ENCODE measurements at regions not wholly inside any gene's neighbourhood (a gene's known extent, or its start where the extent isn't known, plus 50 kb on each side); places are given as distances from the start of the nearest gene placed in this dataset.

- TF ChIP-seq CTCF (IDR thresholded peaks at IDR 0.05) = no peak
- H3K4me3 Mint-ChIP-seq (ENCODE audit: unreplicated experiment) = no peak overlapping the region
- peaks cover 9% of the 10 kb centered on the region for H3K4me1 Mint-ChIP-seq (ENCODE audit: low read depth)
- H3K9me3 Mint-ChIP-seq (ENCODE audit: low read depth) = peaks cover 2% of the 10 kb centered on the region
- H3K27ac Mint-ChIP-seq (ENCODE audit: unreplicated experiment) = no peak overlapping the region
- no peaks in the 10 kb centered on the region for H3K27me3 Mint-ChIP-seq (ENCODE audit: low read depth)
- H3K36me3 Mint-ChIP-seq (ENCODE audit: low read depth) = no peaks in the 10 kb centered on the region
- no peak for DNase-seq (ENCODE audit: low spot score)
These were observed 202.8 kb upstream of the JAG1 start for GRCh38 chr20:10876558-10876957.

GRCh38 chr20:10877342-10877741, 203.5 kb upstream of the JAG1 start:
- TF ChIP-seq CTCF (IDR thresholded peaks at IDR 0.05) = no peak
- peaks cover 9% of the 10 kb centered on the region for H3K4me1 Mint-ChIP-seq (ENCODE audit: low read depth)
- H3K27me3 Mint-ChIP-seq (ENCODE audit: low read depth) = no peaks in the 10 kb centered on the region
- H3K4me3 Mint-ChIP-seq (ENCODE audit: unreplicated experiment) = no peak overlapping the region
- DNase-seq (ENCODE audit: low spot score) = no peak
- no peaks in the 10 kb centered on the region for H3K36me3 Mint-ChIP-seq (ENCODE audit: low read depth)
- H3K27ac Mint-ChIP-seq (ENCODE audit: unreplicated experiment) = no peak overlapping the region
- H3K9me3 Mint-ChIP-seq (ENCODE audit: low read depth) = peaks cover 2% of the 10 kb centered on the region

- TF ChIP-seq CTCF (IDR thresholded peaks at IDR 0.05) = no peak
- no peak overlapping the region for H3K4me3 Mint-ChIP-seq (ENCODE audit: unreplicated experiment)
- H3K9me3 Mint-ChIP-seq (ENCODE audit: low read depth) = no peaks in the 10 kb centered on the region
- no peak for DNase-seq (ENCODE audit: low spot score)
- no peaks in the 10 kb centered on the region for H3K27me3 Mint-ChIP-seq (ENCODE audit: low read depth)
- H3K27ac Mint-ChIP-seq (ENCODE audit: unreplicated experiment) = no peak overlapping the region
- no peaks in the 10 kb centered on the region for H3K36me3 Mint-ChIP-seq (ENCODE audit: low read depth)
- no peaks in the 10 kb centered on the region for H3K4me1 Mint-ChIP-seq (ENCODE audit: low read depth)
These were observed 209.4 kb upstream of the JAG1 start for GRCh38 chr20:10883166-10883565.

- H3K27me3 Mint-ChIP-seq (ENCODE audit: low read depth) = no peaks in the 10 kb centered on the region
- H3K4me1 Mint-ChIP-seq (ENCODE audit: low read depth) = peaks cover 8% of the 10 kb centered on the region
- DNase-seq (ENCODE audit: low spot score) = no peak
- no peaks in the 10 kb centered on the region for H3K36me3 Mint-ChIP-seq (ENCODE audit: low read depth)
- no peak for TF ChIP-seq CTCF (IDR thresholded peaks at IDR 0.05)
- no peak overlapping the region for H3K4me3 Mint-ChIP-seq (ENCODE audit: unreplicated experiment)
- H3K9me3 Mint-ChIP-seq (ENCODE audit: low read depth) = no peaks in the 10 kb centered on the region
- no peak overlapping the region for H3K27ac Mint-ChIP-seq (ENCODE audit: unreplicated experiment)
These were observed 219.5 kb upstream of the JAG1 start for GRCh38 chr20:10893321-10893720.

GRCh38 chr20:10897336-10897735, 223.5 kb upstream of the JAG1 start:
- H3K36me3 Mint-ChIP-seq (ENCODE audit: low read depth) = no peaks in the 10 kb centered on the region
- no peak overlapping the region for H3K27ac Mint-ChIP-seq (ENCODE audit: unreplicated experiment)
- no peak overlapping the region for H3K4me3 Mint-ChIP-seq (ENCODE audit: unreplicated experiment)
- no peak for DNase-seq (ENCODE audit: low spot score)
- no peak for TF ChIP-seq CTCF (IDR thresholded peaks at IDR 0.05)
- H3K27me3 Mint-ChIP-seq (ENCODE audit: low read depth) = no peaks in the 10 kb centered on the region
- peaks cover 29% of the 10 kb centered on the region for H3K4me1 Mint-ChIP-seq (ENCODE audit: low read depth)
- no peaks in the 10 kb centered on the region for H3K9me3 Mint-ChIP-seq (ENCODE audit: low read depth)
